Astrocyte of the cerebellum (primary cell): ENCODE measurements at regions not wholly inside any gene's neighbourhood (a gene's known extent, or its start where the extent isn't known, plus 50 kb on each side); places are given as distances from the start of the nearest gene placed in this dataset.

Experiments
- DNase-seq: peaks from one replicate; pipeline ENCODE4 v3.0.0-alpha.2; 2011; ENCODE audit warnings: low read depth
- H3K4me3 ChIP-seq: 2 replicates; pipeline ENCODE4 v1.5.1; 2011; ENCODE audit warnings: mild to moderate bottlenecking, low read depth, low read length, moderate library complexity
- in situ Hi-C: cut with HindIII; loops from 2 replicates; pipeline ENCODE4 v1.10.0; 2017; ENCODE audit warnings: low sequenced_read_pairs
- TF ChIP-seq, protein P1 (sequence below): IDR thresholded peaks from 2 replicates; pipeline ENCODE4 v1.5.1; 2012; ENCODE audit warnings: low read length, low read depth, moderate library complexity, mild to moderate bottlenecking; ENCODE audit errors: missing control alignments

DNA sequence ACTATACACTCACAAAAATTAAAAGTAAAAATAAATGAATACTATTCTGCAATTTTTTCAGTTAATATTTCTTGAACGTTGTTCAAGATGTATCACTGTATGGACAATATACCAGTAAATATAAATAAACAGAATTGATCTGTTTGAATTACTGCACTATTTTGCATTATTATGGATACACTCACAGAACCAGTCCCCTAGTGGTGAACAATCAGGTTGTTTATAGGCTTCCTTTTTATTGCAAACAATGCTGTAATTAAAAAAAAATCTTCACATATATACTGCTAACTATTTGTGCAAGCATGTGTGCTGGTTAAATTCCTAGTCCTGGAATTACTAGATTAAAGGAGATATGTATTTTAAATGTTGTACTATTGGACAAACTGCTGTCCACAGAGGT is 306.0 kb downstream of the FBXO15 start:
- TF ChIP-seq, protein P1, sequence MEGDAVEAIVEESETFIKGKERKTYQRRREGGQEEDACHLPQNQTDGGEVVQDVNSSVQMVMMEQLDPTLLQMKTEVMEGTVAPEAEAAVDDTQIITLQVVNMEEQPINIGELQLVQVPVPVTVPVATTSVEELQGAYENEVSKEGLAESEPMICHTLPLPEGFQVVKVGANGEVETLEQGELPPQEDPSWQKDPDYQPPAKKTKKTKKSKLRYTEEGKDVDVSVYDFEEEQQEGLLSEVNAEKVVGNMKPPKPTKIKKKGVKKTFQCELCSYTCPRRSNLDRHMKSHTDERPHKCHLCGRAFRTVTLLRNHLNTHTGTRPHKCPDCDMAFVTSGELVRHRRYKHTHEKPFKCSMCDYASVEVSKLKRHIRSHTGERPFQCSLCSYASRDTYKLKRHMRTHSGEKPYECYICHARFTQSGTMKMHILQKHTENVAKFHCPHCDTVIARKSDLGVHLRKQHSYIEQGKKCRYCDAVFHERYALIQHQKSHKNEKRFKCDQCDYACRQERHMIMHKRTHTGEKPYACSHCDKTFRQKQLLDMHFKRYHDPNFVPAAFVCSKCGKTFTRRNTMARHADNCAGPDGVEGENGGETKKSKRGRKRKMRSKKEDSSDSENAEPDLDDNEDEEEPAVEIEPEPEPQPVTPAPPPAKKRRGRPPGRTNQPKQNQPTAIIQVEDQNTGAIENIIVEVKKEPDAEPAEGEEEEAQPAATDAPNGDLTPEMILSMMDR = peak; percentile 16
- in situ Hi-C loops = no loop called here
- DNase-seq = no peak
- no peak overlapping the region for H3K4me3 ChIP-seq

DNA sequence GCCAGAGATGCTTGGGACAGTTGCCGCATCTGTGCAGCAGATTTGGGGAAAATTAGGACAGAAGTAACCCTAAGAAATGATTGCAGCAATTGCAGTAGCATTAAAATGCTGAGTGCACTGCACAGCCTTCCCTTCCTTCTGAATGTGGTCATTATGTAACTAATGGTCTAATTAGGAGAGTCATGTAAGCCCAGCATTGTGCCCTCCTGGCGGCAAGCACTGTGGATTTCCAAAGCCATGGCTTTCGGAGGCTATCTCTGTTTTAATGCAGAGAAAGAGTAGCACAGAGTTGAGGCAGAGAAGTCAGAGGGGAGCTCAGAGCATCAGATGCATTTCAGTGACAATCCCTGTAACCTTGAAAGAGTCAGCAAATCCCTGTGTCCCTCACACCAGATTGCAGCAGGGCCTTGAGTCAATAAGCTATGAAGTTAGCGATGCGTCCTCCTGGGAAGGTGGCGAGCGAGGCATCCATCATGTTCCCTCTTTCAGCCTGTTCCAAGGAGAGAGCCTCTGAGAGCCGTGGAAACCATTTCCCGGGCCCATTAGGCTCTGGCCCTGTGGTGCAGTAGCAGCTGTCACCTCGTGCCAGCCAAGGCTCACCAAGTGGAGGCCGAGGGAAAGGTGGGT is 307.2 kb downstream of the FBXO15 start:
- H3K4me3 ChIP-seq = no peak overlapping the region
- in situ Hi-C loops = no loop called here
- no peak for DNase-seq
- TF ChIP-seq, protein P1 = no peak

DNA sequence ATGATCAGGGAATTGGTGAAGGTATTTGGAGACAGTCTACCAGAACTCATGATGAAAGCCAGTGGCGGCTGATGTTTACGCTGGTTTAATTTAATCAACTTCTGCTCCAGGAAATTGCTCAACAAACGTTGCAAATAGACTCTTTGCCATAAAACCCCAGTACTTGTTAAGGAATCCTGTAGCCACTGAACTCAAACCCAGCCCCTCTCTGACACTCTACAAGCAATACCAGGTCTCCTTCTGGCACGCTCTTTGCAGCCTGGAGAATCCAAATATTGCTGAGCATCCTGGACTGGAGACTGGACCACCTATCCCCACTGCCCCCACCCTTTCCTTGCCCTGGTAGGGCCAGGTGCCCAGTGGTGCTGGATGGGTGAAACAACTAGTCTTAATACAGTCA is 308.2 kb downstream of the FBXO15 start:
- no peak overlapping the region for H3K4me3 ChIP-seq
- DNase-seq = no peak
- in situ Hi-C loops = no loop called here
- TF ChIP-seq, protein P1 = no peak

DNA sequence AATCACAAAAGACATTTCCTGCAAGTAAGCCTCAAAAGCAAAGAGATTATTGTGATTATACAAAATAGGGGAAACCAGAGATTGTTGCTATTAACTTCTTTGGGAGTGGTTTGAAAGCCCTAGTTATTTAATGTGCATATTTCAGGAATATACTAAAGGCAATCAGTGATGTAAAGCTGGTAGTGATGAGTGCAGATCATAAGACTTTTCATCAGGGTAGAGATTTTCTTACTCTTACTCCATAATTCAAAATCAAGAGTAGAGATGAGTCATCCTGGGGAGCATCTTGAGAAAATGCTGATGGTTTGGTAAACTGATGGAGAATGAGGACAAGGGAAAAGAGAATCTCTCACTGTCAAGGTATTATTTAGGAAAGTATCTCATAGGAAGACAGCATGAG is 309.5 kb downstream of the FBXO15 start:
- TF ChIP-seq, protein P1 = no peak
- DNase-seq = no peak
- H3K4me3 ChIP-seq = no peak overlapping the region
- in situ Hi-C loops = no loop called here

DNA sequence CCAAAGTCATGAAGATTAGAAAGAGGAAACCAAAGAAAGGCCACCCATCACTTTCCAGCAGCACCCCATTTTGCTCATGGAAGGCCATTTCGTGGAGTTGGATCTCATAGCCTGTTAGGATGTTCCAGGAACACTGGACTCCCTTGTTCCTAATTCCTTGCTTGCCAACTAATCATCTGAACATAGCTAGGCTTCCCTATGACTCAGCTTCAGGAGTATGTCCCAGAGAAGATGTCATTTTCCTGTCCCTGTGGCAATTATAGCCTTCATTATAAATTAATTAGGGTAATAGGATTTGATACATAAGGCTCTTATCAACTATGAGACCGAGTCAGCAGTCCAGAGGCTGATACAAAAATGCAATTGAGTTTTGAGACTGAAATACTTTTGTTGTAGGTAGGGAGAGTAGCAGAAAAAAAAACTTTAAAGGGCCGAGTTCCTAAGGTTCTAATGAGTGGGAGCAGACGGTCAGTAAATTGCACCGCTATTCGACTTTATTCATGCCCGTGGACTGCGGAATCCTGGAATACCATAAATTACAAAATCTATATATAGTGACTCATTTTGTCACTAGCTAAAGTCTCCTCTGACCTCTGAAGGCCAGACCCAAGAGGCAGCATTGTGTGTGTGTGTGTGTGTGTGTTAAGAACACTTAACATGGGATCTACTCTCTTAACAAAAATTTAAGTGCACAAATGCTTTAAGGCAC is 311.8 kb downstream of the FBXO15 start:
- DNase-seq = no peak
- H3K4me3 ChIP-seq = no peak overlapping the region
- TF ChIP-seq, protein P1 = no peak
- in situ Hi-C loops = no loop called here

DNA sequence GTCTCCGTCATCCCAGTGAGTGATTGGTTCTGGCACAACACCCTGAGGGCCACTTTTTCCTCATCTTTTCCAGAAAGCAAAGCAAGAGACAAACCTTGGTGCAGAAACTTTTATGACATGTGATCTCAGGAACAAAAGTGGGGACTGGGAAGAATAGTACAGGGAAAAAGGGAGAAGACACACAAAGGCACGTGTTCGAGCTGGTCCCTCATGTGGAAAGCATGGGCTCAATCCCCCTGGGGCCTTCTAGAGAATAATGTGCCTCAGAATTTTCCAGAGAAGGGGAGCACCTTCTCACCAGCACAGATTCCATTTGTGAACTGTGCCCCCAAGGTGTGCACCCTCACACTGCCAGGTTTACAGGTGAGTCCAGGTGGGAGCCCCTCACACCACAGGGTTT is 312.6 kb downstream of the FBXO15 start:
- TF ChIP-seq, protein P1 = no peak
- DNase-seq = no peak
- in situ Hi-C loops = no loop called here
- H3K4me3 ChIP-seq = no peak overlapping the region
